NCI-H2029 (cell line): ENCODE measurements at regions not wholly inside any gene's neighbourhood (a gene's known extent, or its start where the extent isn't known, plus 50 kb on each side); places are given as distances from the start of the nearest gene placed in this dataset.

ENCODE experiments used
- DNase-seq: peaks from one replicate; lab custom pipeline; 2025; lab: John Stamatoyannopoulos, UW

GRCh38 chr5:112625689-112626438, 111.8 kb upstream of the APC start:
- DNase-seq = no peak

GRCh38 chr5:112626715-112627114, 111.0 kb upstream of the APC start:
- no peak for DNase-seq

- no peak for DNase-seq
Measured at GRCh38 chr5:112628214-112628980, 109.3 kb upstream of the APC start.

- DNase-seq = no peak
Measured at GRCh38 chr5:112630246-112631009, 107.3 kb upstream of the APC start.

GRCh38 chr5:112634166-112634565, 103.5 kb upstream of the APC start:
- no peak for DNase-seq

GRCh38 chr5:112634796-112635195, 102.9 kb upstream of the APC start:
- no peak for DNase-seq

GRCh38 chr5:112635276-112635675, 102.4 kb upstream of the APC start:
- no peak for DNase-seq

- no peak for DNase-seq
Measured at GRCh38 chr5:112635771-112636731, 101.6 kb upstream of the APC start.

- no peak for DNase-seq
Measured at GRCh38 chr5:112636751-112637150, 100.9 kb upstream of the APC start.

- no peak for DNase-seq
Measured at GRCh38 chr5:112637343-112637742, 100.3 kb upstream of the APC start.

- no peak for DNase-seq
Measured at GRCh38 chr5:112640546-112640945, 97.1 kb upstream of the APC start.

GRCh38 chr5:112641515-112642110, 96.1 kb upstream of the APC start:
- DNase-seq = no peak

- DNase-seq = no peak
Measured at GRCh38 chr5:112642885-112643284, 94.8 kb upstream of the APC start.

- no peak for DNase-seq
Measured at GRCh38 chr5:112643339-112643971, 94.2 kb upstream of the APC start.

GRCh38 chr5:112646139-112646936, 91.3 kb upstream of the APC start:
- DNase-seq = no peak

- DNase-seq = no peak
Measured at GRCh38 chr5:112647428-112647827, 90.3 kb upstream of the APC start.

- no peak for DNase-seq
Measured at GRCh38 chr5:112648264-112648663, 89.4 kb upstream of the APC start.

GRCh38 chr5:112649882-112650281, 87.8 kb upstream of the APC start:
- no peak for DNase-seq

- no peak for DNase-seq
Measured at GRCh38 chr5:112653638-112654205, 84.0 kb upstream of the APC start.

- DNase-seq = no peak
Measured at GRCh38 chr5:112655513-112655912, 82.2 kb upstream of the APC start.
